Nephron (organoid): ENCODE measurements at regions not wholly inside any gene's neighbourhood (a gene's known extent, or its start where the extent isn't known, plus 50 kb on each side); places are given as distances from the start of the nearest gene placed in this dataset.

Experiments
- H3K27ac Mint-ChIP-seq, 3 experiments: 2 replicates each; pipeline ENCODE4 v1.8.0; 2020; ENCODE audit warnings: mixed read lengths in 3 of 3, mild to moderate bottlenecking in 2 of 3, moderate library complexity in 1 of 3
- H3K27me3 Mint-ChIP-seq: 2 replicates; pipeline ENCODE4 v1.8.0; 2021; ENCODE audit warnings: low read depth, mild to moderate bottlenecking, moderate library complexity, mixed read lengths
- H3K36me3 Mint-ChIP-seq: 2 replicates; pipeline ENCODE4 v1.8.0; 2020; ENCODE audit warnings: low read depth, mixed read lengths
- H3K4me1 Mint-ChIP-seq: 2 replicates; pipeline ENCODE4 v1.8.0; 2020; ENCODE audit warnings: mixed read lengths
- H3K4me3 Mint-ChIP-seq, 3 experiments: 2 replicates each; pipeline ENCODE4 v1.8.0; 2020; ENCODE audit warnings: mild to moderate bottlenecking in 3 of 3, mixed read lengths in 3 of 3, moderate library complexity in 2 of 3
- H3K9me3 Mint-ChIP-seq: 2 replicates; pipeline ENCODE4 v1.8.0; 2020; ENCODE audit warnings: mixed read lengths
- CTCF ChIP-seq, 3 experiments: fragments of 200-600 bp; sonication (generic); IDR thresholded peaks; one replicate each; pipeline ENCODE4 v1.5.0; 2021; ENCODE audit warnings: antibody characterized with exemption in 3 of 3; ENCODE audit not compliant: unreplicated experiment in 3 of 3

- H3K27ac Mint-ChIP-seq = no peak overlapping the region
- TF ChIP-seq CTCF (IDR thresholded peaks at IDR 0.05; ENCODE audit: unreplicated experiment in 3 of 3) = no peak
- no peaks in the 10 kb centered on the region for H3K36me3 Mint-ChIP-seq
- peaks cover 5% of the 10 kb centered on the region for H3K9me3 Mint-ChIP-seq
- H3K4me3 Mint-ChIP-seq = no peak overlapping the region
- H3K27me3 Mint-ChIP-seq = no peaks in the 10 kb centered on the region
- no peaks in the 10 kb centered on the region for H3K4me1 Mint-ChIP-seq
Measured at GRCh38 chr2:56892382-56892781, 708.6 kb downstream of the CCDC85A start.

- peaks cover 5% of the 10 kb centered on the region for H3K9me3 Mint-ChIP-seq
- no peak overlapping the region for H3K27ac Mint-ChIP-seq
- no peak overlapping the region for H3K4me3 Mint-ChIP-seq
- no peaks in the 10 kb centered on the region for H3K36me3 Mint-ChIP-seq
- no peaks in the 10 kb centered on the region for H3K4me1 Mint-ChIP-seq
- no peak for TF ChIP-seq CTCF (IDR thresholded peaks at IDR 0.05; ENCODE audit: unreplicated experiment in 3 of 3)
- H3K27me3 Mint-ChIP-seq = no peaks in the 10 kb centered on the region
Measured at GRCh38 chr2:56898986-56899385, 715.2 kb downstream of the CCDC85A start.

GRCh38 chr2:56912490-56912889 lies 728.7 kb downstream of the CCDC85A start:
- Mint-ChIP-seq H3K4me3 (no peak overlapping the region), H3K27me3 (no peaks in the 10 kb centered on the region), H3K4me1 (no peaks in the 10 kb centered on the region), H3K36me3 (no peaks in the 10 kb centered on the region), H3K9me3 (peaks cover 13% of the 10 kb centered on the region), H3K27ac (no peak overlapping the region)
- no peak for TF ChIP-seq CTCF (IDR thresholded peaks at IDR 0.05; ENCODE audit: unreplicated experiment in 3 of 3)

- Mint-ChIP-seq H3K4me3 (no peak overlapping the region), H3K27ac (no peak overlapping the region), H3K36me3 (no peaks in the 10 kb centered on the region), H3K4me1 (no peaks in the 10 kb centered on the region), H3K9me3 (peaks cover 12% of the 10 kb centered on the region), H3K27me3 (no peaks in the 10 kb centered on the region)
- no peak for TF ChIP-seq CTCF (IDR thresholded peaks at IDR 0.05; ENCODE audit: unreplicated experiment in 3 of 3)
Measured at GRCh38 chr2:56918790-56919189, 735.0 kb downstream of the CCDC85A start.

- no peak overlapping the region for H3K4me3 Mint-ChIP-seq
- no peak for TF ChIP-seq CTCF (IDR thresholded peaks at IDR 0.05; ENCODE audit: unreplicated experiment in 3 of 3)
- no peaks in the 10 kb centered on the region for H3K9me3 Mint-ChIP-seq
- no peak overlapping the region for H3K27ac Mint-ChIP-seq
- no peaks in the 10 kb centered on the region for H3K4me1 Mint-ChIP-seq
- H3K27me3 Mint-ChIP-seq = no peaks in the 10 kb centered on the region
- H3K36me3 Mint-ChIP-seq = no peaks in the 10 kb centered on the region
Measured at GRCh38 chr2:56933976-56934375, 750.2 kb downstream of the CCDC85A start.

GRCh38 chr2:56934866-56935265 lies 751.1 kb downstream of the CCDC85A start:
- no peaks in the 10 kb centered on the region for H3K9me3 Mint-ChIP-seq
- H3K4me1 Mint-ChIP-seq = no peaks in the 10 kb centered on the region
- H3K27ac Mint-ChIP-seq = no peak overlapping the region
- no peaks in the 10 kb centered on the region for H3K36me3 Mint-ChIP-seq
- TF ChIP-seq CTCF (IDR thresholded peaks at IDR 0.05; ENCODE audit: unreplicated experiment in 3 of 3) = no peak
- no peaks in the 10 kb centered on the region for H3K27me3 Mint-ChIP-seq
- no peak overlapping the region for H3K4me3 Mint-ChIP-seq
